IPS-18a (cell line): ENCODE measurements at regions not wholly inside any gene's neighbourhood (a gene's known extent, or its start where the extent isn't known, plus 50 kb on each side); places are given as distances from the start of the nearest gene placed in this dataset.
A peak's percentile ranks its signal among the peaks of the same experiment; 100 is the strongest.
"Not testable (repeated sequence)": the region's sequence is repeated elsewhere in the genome, so short reads cannot be mapped to it uniquely, and the experiment has no call there.

ENCODE experiments used
- H3K27ac ChIP-seq: one replicate; pipeline ENCODE4 v1.5.1; 2013; ENCODE audit warnings: low read length
- H3K27me3 ChIP-seq: one replicate; pipeline ENCODE4 v1.6.1; 2013; ENCODE audit warnings: mild to moderate bottlenecking, low read length; ENCODE audit not compliant: control insufficient read depth, insufficient read depth
- H3K36me3 ChIP-seq: one replicate; pipeline ENCODE4 v1.6.1; 2013; ENCODE audit warnings: low read depth, low read length; ENCODE audit not compliant: control insufficient read depth
- H3K4me1 ChIP-seq: one replicate; pipeline ENCODE4 v1.6.1; 2013; ENCODE audit warnings: low read depth, low read length; ENCODE audit not compliant: control insufficient read depth
- H3K4me3 ChIP-seq: one replicate; pipeline ENCODE4 v1.5.1; 2013; ENCODE audit warnings: low read length
- H3K9ac ChIP-seq: one replicate; pipeline ENCODE4 v1.6.1; 2013; ENCODE audit warnings: mild to moderate bottlenecking, low read length, moderate library complexity
- H3K9me3 ChIP-seq: one replicate; pipeline ENCODE4 v1.6.1; 2013; ENCODE audit warnings: low read depth, low read length; ENCODE audit not compliant: control insufficient read depth

DNA sequence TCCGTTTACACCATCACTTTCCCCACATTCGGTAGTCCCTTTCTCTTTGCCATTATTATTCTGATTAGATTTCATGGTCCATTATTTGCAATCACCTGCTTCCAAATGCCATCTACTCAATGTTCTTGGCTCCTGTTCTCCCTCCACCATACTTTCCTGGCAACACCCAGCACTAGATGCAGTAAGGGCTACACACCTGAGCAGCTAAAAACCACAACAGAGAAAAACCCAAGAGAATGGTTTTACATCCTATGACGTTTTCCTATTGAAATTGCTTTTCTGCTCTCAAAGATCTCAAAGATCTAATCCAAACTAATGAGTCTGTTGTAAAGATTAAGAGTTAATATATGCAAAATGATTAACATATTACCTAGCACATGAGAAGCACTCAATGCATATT is 441.3 kb downstream of the SHISA9 start:
- no peak overlapping the region for H3K4me3 ChIP-seq
- H3K9me3 ChIP-seq = no peaks in the 10 kb centered on the region
- H3K4me1 ChIP-seq = no peaks in the 10 kb centered on the region
- H3K27ac ChIP-seq = no peak overlapping the region
- H3K36me3 ChIP-seq = no peaks in the 10 kb centered on the region
- no peak overlapping the region for H3K9ac ChIP-seq
- no peaks in the 10 kb centered on the region for H3K27me3 ChIP-seq

DNA sequence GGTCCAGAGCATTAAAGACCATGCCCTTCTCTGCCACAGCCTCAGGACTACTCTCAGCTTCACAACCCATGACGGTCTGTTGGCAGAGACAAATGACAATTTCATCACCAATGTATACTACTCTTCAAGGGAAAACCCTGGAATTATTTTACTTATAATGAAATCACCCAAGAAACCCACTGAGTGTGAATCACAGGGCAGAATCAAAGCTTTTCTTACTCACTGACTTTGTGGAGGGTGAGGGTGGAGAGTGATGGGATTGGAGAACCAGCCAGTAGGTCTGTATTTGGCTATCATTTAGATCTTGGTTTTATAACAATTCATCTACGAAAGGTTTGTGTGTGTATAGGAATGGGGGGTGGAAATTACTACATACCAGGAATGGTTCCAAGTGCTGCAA is 442.6 kb downstream of the SHISA9 start:
- Histone ChIP-seq H3K9me3 (no peaks in the 10 kb centered on the region), H3K4me1 (no peaks in the 10 kb centered on the region), H3K27me3 (no peaks in the 10 kb centered on the region), H3K27ac (no peak overlapping the region), H3K4me3 (no peak overlapping the region), H3K9ac (no peak overlapping the region), H3K36me3 (no peaks in the 10 kb centered on the region)

DNA sequence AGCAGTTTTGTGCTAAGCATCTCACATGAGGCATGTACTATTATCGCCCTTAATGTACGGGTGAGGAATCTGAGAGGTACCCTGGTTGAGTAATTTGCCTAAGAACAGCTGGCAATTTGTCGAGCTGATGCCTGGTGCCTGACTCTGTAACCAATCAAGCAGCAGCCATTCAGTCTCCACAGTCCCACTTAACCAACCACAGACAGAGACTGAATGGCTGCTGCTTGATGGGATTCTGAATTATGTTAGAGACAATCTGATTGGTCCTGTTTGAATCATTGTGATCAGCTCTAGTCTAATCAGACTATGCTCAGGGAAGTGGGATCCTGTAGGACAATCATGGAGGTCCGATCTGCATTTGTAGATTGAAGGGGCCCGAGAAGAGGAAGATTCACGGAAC is 447.0 kb downstream of the SHISA9 start:
- no peak overlapping the region for H3K27ac ChIP-seq
- H3K9ac ChIP-seq = no peak overlapping the region
- no peak overlapping the region for H3K4me3 ChIP-seq

GRCh38 chr16:13350000-13350399 is 448.6 kb downstream of the SHISA9 start:
- no peak overlapping the region for H3K27ac ChIP-seq

More for the DNA sequence above, 447.0 kb downstream of the SHISA9 start:
- H3K9me3 ChIP-seq = no peaks in the 10 kb centered on the region
- peaks cover 12% of the 10 kb centered on the region for H3K4me1 ChIP-seq
- H3K36me3 ChIP-seq = no peaks in the 10 kb centered on the region
- H3K27me3 ChIP-seq = no peaks in the 10 kb centered on the region

GRCh38 chr16:13351181-13351580 is 449.8 kb downstream of the SHISA9 start:
- H3K27me3 ChIP-seq = no peaks in the 10 kb centered on the region
- no peak overlapping the region for H3K4me3 ChIP-seq
- H3K27ac ChIP-seq = no peak overlapping the region
- H3K9me3 ChIP-seq = no peaks in the 10 kb centered on the region
- no peaks in the 10 kb centered on the region for H3K36me3 ChIP-seq
- H3K9ac ChIP-seq = no peak overlapping the region
- H3K4me1 ChIP-seq = peaks cover 12% of the 10 kb centered on the region

More at GRCh38 chr16:13350000-13350399, 448.6 kb downstream of the SHISA9 start:
- Histone ChIP-seq H3K4me1 (peaks cover 12% of the 10 kb centered on the region), H3K9ac (no peak overlapping the region), H3K27me3 (no peaks in the 10 kb centered on the region), H3K36me3 (no peaks in the 10 kb centered on the region), H3K4me3 (no peak overlapping the region), H3K9me3 (no peaks in the 10 kb centered on the region)

- no peaks in the 10 kb centered on the region for H3K36me3 ChIP-seq
- peak overlapping the region; percentile 76 for H3K27ac ChIP-seq
- H3K4me3 ChIP-seq = peak overlapping the region; percentile 19
- H3K9ac ChIP-seq = no peak overlapping the region
- H3K9me3 ChIP-seq = no peaks in the 10 kb centered on the region
- H3K4me1 ChIP-seq = peaks cover 12% of the 10 kb centered on the region
- H3K27me3 ChIP-seq = no peaks in the 10 kb centered on the region
These were observed 450.3 kb downstream of the SHISA9 start for GRCh38 chr16:13351601-13352217.

DNA sequence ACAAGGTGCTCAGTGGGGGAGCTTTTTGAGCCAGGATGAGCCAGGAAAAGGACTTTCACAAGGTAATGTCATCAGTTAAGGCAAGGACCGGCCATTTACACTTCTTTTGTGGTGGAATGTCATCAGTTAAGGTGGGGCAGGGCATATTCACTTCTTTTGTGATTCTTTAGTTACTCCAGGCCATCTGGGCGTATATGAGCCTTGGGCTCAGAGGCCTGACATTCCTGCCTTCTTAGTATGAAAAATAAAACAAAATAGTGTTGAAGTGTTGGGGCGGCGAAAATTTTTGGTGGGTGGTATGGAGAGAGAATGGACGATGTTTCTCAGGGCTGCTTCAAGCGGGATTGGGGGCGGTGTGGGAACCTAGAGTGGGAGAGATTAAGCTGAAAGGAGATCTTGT is 451.4 kb downstream of the SHISA9 start:
- H3K4me3 ChIP-seq, H3K27ac ChIP-seq, H3K9ac ChIP-seq, H3K9me3 ChIP-seq, H3K36me3 ChIP-seq, H3K27me3 ChIP-seq: not testable (repeated sequence)
- peaks cover 12% of the 10 kb centered on the region for H3K4me1 ChIP-seq

GRCh38 chr16:13357842-13358241 is 456.4 kb downstream of the SHISA9 start:
- not testable (repeated sequence) for H3K36me3 ChIP-seq, H3K9me3 ChIP-seq

DNA sequence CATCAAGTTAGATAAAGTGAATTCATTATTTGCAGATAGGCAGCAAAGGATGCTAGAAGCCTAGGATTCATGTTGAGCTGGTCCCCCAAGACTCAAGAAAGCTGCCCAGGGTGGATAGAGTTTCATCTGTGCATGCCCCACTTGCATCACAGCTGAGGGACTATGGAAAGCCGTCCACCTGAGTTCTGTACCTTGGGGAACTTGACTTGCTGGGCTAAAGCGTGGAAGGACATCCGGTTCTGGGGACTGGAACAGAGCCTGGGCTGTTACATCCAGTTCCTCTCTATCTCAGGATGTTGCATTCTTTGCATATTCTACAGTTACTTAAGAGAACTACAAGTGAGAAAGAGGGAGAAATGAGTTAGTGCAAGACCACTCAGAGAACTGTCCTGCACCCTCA is 458.4 kb downstream of the SHISA9 start:
- Histone ChIP-seq H3K9me3 (no peaks in the 10 kb centered on the region), H3K36me3 (no peaks in the 10 kb centered on the region), H3K9ac (no peak overlapping the region), H3K27me3 (no peaks in the 10 kb centered on the region), H3K4me3 (no peak overlapping the region), H3K27ac (no peak overlapping the region), H3K4me1 (peaks cover 6% of the 10 kb centered on the region)

More at GRCh38 chr16:13357842-13358241, 456.4 kb downstream of the SHISA9 start:
- not testable (repeated sequence) for H3K9ac ChIP-seq, H3K27me3 ChIP-seq, H3K4me1 ChIP-seq, H3K4me3 ChIP-seq, H3K27ac ChIP-seq

- Histone ChIP-seq H3K4me3 (no peak overlapping the region), H3K4me1 (peaks cover 13% of the 10 kb centered on the region), H3K36me3 (no peaks in the 10 kb centered on the region), H3K9ac (no peak overlapping the region), H3K9me3 (no peaks in the 10 kb centered on the region), H3K27me3 (no peaks in the 10 kb centered on the region), H3K27ac (no peak overlapping the region)
These were observed 471.0 kb downstream of the SHISA9 start for GRCh38 chr16:13372421-13372820.

DNA sequence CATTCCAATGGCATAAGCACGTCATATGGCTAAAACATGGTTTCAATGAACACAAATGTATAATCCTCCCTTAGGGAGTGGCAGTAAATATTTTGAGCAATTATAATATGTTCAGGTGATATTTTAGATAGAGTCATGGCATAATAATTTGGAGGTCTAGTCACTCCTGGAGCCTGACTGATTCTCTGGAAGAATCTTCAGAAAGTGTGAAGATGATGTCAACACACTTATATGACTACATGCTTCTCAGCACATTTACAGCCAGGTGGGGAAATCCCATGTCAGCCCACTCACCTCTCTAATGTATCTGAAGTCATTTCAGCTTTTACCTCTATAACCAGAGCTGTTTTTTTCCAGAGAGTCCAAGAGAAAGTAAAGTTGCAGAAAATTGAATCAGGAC is 474.8 kb downstream of the SHISA9 start:
- no peak overlapping the region for H3K9ac ChIP-seq
- peaks cover 7% of the 10 kb centered on the region for H3K4me1 ChIP-seq
- H3K9me3 ChIP-seq = no peaks in the 10 kb centered on the region
- no peak overlapping the region for H3K4me3 ChIP-seq
- H3K27ac ChIP-seq = no peak overlapping the region
- no peaks in the 10 kb centered on the region for H3K36me3 ChIP-seq
- H3K27me3 ChIP-seq = no peaks in the 10 kb centered on the region

DNA sequence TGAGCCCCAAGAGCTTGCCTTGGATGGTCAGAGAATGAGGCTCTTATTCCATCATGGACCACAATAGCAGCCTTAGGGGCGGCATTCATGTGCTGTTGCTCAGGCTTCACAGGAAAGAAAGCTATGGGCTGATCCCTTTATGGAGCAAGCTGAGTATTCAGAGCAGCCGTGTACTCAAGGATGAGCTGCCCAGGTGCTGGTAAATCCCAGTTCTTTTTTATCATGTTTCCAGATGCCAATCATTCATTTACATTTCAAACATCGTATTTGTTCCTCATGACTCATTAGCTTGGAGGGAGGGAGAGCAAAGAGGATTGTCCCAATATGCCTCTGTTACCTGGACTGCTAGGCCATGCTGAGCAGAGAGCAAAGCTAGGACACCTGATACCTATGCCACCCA is 475.7 kb downstream of the SHISA9 start:
- Histone ChIP-seq H3K9ac (no peak overlapping the region), H3K4me1 (peaks cover 7% of the 10 kb centered on the region), H3K4me3 (no peak overlapping the region), H3K36me3 (no peaks in the 10 kb centered on the region), H3K27me3 (no peaks in the 10 kb centered on the region), H3K27ac (no peak overlapping the region), H3K9me3 (no peaks in the 10 kb centered on the region)
